Medulla oblongata (tissue), 1 donor: ENCODE measurements at regions not wholly inside any gene's neighbourhood (a gene's known extent, or its start where the extent isn't known, plus 50 kb on each side); places are given as distances from the start of the nearest gene placed in this dataset.
"Not testable (repeated sequence)": the region's sequence is repeated elsewhere in the genome, so short reads cannot be mapped to it uniquely, and the experiment has no call there.

Experiments used
- DNase-seq: peaks from one replicate; pipeline ENCODE4 v3.0.0-alpha.2; 2015; ENCODE audit errors: extremely low spot score

DNA sequence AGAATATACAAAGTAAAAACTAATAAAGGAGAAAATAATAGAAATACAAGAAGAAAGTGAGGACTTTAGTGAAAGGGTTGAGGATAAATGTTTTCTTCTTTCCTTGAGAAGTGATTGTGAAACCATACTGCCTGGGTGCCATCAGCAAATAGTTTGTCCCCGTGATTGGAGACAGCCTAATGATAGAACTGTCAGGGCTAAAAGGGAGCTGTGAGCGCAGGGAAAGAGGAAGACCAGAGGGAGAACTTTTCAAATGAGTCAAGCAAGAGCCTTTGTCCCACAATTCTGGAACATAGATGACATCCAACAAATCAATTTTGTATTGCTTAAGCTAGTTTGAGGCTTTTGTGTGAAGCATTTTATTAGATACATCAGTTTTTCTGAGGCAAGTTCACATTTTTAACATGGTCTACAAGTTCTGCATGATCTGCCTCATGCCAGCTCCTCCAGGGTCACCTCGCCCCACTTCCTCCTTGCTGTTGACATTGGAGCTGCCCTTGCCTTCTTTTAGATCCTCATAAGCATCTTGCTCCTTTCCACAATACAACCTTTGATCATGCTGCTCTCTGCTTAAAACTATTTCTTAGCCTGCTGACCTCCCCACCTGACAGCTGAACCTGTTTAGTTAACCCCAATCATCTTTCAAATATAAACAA, 213.4 kb upstream of the REG3G start:
- DNase-seq: no peak

DNA sequence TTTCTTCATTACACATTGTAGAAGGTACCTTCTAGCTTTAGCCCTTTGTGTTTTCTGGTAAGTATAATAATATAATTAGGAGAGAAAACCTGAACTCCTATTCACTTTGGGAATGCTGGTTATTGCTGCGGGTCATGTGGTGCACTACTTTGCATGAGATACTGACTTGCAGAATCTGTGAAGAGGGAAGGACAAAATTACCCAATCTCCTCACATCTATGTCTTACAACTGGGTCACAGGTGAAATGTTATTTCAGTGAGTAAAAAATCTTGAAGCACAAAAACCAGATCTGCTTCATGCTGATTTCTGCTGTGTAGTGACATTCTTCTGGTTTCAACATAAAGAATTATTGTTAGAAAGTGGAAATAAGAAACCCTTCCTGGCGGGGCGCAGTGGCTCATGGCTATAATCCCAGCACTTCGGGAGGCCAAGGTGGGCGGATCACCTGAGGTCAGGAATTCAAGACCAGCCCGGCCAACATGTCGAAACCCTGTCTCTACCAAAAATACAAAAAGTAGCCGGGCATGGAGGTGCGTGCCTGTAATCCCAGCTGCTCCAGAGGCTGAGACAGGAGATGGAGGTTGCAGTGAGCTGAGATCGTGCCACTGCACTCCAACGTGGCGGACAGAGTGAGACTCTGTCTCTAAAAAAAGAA, 211.0 kb upstream of the REG3G start:
- no peak for DNase-seq

DNA sequence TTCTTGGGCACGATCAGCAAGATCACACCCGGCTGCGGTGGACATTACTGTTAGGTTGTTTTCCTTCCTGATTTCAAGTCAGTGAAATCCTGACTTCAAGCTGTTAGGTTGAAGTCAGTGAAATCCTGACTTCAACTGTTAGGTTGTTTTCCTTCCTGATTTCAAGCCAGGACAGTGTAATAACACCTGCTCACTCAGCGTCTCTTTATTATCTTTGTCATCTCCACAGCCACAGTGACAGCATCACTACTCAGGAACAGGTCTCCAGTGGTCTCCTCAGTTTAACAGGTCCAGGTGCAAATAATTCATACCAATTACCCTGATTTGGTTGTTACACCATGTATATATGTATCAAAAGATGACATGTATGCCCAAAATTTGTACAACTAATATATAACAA, 208.1 kb upstream of the REG3G start:
- no peak for DNase-seq

DNA sequence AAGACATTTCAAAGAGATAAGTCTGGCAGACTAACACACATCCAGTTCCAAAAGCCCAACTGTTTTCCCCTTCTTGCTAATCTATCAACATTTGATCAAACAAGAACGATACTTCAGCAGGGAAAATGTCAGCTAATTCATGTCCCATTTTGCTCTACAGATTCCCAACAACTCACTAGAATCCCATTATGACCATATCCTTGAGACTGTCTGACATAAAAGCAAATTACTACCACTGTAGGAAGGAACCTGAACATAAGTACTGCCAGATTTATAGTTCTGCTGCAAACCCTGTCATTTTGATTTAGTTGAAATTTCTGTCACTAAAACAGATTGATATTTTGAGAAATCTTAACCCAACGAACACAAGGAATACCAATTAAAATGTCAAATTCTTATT, 193.0 kb upstream of the REG3G start:
- no peak for DNase-seq

DNA sequence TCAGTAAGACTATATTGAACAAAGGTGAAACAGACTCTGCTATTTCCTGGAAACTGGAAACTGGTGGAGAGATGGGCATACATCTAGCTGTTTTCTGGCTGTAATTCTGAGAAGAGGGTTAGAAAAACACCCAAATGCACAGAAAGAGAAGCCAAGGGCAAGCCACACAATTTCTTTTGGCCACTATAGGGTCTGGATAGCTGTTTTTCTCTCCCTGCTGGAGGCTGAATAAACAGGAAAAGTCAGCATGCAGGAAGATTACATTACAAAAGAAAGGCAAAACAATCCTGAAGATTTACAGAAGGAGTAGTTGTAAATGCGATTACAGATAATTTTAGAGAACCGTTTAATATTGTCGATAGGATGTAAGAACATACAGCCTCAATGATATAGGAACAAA, 186.2 kb upstream of the REG3G start:
- no peak for DNase-seq

DNA sequence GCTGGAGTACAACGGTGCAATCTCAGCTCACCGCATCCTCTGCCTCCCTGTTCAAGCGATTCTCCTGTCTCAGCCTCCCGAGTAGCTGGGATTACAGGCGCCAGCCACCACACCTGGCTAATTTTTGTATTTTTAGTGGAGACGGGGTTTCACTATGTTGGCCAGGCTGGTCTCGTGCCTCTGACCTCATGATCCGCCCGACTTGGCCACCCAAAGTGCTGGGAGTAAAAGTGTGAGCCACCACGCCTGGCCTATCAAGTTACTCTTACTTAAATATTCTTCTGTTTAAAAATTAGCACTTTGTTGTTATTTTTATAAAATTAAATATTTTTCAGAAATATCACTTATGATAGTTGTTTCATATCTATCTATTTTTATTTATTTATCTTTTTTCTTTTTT, 185.2 kb upstream of the REG3G start:
- not testable (repeated sequence) for DNase-seq

DNA sequence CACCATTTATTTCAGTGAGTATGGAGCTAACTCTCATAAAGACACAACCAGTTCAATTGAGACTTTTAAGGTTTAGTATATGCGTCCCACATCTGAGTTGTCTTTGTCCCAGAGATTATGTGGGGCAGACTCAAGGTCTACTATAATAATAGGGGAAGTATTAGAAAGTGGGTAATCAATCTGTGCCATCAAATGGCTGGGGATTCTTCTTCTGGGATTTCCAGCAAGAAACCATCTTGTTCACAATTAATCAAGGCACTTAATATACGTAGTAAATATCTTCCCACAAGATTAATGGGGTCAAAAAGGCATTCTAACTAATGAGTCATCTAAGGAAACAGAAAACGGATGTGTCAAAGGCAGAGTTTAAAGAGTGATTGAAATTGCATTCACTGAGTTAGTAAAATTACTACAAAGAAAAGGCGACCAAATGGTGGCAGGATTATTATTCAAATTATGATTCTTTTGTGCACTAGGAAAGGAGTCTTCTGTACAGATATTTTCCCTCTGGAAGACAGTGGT, 179.8 kb upstream of the REG3G start:
- DNase-seq: no peak

DNA sequence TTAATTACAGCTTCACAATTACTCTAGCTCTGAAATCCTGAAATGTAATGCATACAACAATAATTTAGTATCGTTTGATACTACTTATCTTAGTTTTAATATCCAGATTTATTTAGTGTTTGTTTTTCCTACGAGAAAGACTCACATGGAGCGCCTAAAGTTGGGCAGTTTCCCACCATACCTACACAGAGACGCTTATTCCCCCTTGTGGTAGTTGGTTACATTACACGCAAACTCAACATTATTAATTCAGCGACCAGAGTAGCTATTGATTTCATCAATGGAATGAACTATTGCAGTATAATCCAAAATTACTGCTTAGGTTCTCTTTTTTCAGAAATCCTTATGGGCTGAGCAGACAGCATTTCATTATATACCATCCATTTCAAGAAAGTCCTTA, 164.0 kb upstream of the REG3G start:
- peak; percentile 30 for DNase-seq

DNA sequence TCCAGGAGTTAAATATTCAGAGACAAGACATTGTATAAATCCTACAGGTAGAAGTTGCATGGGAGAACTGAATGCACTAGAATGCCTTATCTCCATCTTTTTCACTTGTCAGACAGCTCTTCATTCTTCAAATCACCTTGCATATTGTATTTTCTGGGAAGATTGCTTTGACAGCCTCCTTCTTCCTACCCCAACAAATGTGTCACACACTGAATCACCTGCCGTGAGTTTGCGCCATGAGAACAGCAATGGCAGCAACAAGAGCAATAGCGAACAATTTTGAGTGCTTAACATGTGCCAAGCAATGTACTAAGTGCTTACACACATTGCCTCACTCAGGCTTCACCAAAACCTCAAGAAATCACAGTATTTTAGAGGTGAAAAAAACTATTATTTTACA, 161.3 kb upstream of the REG3G start:
- DNase-seq: no peak

DNA sequence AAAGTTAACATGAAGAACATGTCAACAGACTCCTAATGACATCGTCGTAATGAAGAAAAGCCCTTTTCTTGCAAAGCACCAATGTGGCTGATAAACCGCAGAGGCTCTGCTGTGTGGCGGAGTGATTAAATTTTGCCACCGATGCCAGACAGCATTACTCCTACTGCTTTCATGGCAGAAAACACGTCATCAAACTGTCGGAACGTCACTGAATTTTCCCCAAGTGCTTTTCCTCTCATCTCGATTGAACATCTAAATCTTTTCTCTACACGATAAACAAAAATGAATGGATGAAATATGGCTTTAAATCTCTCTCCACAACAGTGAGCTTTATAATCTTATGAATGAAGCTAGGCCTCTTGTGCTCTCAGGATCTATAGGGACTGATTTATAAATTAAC, 159.8 kb upstream of the REG3G start:
- DNase-seq: no peak

DNA sequence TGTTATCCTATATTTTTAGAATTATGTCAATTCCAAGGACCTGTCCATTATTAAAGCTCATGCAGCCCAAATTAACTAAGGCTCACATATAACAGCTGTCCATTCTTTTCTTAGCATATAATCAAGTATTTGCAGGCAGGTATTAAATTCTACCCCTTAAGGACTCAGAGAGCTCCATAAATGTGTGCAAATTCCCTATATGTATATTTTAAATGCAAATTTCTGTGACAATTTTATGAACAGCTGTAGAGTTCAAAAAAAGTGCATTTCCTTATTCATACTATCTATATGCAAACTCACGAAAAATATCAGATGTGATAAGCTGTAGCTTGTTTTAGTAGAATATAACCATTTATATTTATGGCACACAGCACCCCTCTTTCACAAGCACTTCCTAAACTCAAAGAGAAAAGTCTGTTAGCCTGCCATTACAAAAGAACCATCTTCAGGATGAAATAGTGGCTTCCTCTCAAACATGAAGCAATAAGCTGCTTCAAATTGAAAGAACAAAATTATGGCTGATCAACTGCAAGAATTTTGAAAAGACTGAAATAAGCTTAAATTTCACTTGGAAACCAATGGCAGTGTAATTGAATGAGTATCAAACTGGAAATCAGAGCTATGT, 155.0 kb upstream of the REG3G start:
- no peak for DNase-seq

DNA sequence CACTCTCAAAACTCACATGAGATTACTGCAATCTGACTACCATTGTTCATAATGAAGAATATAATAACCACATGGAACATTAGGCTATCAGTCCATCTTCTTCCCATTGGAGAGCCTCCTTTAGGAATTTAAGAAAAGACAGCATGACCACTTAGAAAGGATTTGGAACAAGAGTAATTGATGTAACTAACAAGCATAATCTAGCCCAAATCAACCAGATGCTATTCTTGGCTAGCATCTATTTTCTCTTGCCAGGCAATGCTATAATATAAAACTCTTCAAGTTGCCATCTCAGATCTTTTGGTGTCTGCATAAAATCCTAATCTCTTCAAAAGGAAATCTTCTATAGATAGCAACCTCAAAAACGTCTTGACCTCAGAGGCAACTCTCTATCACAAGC, 152.0 kb upstream of the REG3G start:
- no peak for DNase-seq

DNA sequence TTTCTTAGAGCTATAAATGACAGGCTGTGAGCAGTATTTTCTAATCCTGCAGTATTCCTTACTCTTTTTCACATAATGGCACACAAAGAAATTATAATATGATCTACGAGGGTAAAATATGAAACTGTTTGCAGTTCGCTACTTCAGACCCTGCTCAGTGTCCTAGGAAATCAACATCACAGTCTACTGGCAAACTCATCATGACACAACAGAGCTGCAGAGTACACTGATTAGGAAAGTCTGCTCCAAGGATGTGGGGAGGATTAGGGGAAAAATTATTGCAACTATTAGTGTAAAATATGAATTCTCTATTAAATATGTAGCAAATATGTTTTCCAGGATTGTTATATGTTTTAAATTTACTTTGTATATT, 149.2 kb upstream of the REG3G start:
- DNase-seq: no peak

DNA sequence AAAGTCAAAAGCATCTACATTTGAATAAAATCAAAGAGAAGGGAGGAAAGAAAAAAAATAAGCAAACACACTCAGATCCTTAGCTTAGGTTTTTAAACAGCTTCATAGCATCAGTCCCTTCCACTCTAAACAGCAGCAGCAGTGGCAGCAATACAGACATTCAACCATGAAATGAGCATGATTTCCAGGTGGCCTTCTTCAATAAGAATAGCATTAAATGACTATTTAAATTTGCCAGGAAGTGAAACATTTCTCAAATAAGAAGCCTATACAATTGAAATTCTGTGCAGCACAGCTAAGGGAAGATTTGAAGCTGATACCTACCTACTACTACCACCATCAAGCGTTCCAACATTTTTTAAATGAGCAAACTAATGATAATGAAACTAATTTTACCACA, 138.1 kb upstream of the REG3G start:
- DNase-seq: no peak

DNA sequence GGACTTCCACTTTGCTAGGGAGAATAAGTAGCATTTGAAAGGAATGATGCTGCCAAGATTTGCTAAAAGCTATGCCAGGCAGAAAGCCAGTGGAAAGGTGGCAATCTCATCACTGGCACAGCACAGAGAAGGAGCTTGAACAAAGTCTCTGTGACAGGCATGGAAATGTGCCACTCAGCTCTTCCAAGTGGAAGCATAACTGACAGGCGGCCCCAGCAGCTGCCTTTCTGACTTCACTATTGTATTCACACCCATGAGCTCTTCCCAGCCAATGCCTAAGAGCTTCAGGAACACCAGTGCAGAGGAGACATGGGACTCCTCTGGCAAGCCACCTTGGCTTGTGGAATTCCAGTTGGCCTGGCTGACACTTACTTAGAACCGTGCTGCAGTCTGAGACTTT, 134.6 kb upstream of the REG3G start:
- peak; percentile 7 for DNase-seq

DNA sequence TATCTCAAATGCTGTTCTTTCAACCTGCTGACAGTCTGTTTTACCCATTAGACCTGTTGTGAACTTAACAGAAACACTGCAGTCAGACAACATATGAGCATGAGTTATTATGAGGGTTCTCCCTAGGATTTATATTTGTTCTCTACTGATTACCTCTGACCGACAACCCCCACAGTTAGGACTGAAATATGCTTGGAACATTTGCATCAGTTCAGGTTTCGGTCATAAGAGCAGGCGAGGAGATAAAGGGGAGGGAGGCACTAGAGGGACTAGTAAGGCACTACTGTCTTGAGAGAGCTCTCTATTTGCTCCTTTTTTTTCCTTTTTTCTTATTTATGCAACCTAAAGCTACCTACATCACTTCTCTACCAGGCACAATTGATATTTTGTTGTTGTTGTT, 133.2 kb upstream of the REG3G start:
- no peak for DNase-seq

DNA sequence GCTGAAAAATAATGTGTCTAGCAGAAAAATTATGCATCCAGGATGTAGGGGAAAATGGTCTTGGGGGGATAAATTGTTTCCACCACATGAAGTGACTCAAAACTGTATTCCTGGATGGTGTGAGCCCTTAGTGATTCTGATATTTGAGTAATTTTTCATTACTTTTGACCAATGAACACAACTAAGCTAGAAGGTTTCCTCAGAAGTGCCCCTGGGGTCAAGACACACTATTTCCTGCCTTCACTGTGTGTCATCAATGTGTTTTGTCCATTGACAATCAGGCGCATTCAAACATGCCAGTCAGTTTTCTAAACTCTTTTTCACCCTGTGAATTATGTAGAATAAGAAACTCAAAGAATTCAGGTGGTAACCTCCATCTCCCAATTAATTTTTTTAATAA, 130.5 kb upstream of the REG3G start:
- DNase-seq: no peak

DNA sequence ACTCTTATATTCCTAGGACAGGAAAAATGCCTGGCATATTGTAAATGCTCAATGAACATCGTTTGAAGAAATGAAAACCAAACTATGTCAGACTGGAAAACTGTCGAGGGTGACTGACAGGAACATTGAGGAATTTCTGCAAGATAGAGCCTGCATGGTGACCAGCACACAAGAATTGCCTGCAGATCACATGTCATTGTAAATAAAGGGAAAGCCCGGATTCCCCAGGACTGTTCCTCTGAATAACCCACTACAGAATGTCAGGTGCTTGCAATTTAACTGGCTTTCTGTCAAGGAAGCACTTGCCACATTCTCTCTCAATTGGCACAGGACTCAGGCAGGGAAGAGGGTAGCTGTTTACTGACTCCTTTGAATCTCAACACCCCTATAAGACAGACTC, 129.0 kb upstream of the REG3G start:
- no peak for DNase-seq

DNA sequence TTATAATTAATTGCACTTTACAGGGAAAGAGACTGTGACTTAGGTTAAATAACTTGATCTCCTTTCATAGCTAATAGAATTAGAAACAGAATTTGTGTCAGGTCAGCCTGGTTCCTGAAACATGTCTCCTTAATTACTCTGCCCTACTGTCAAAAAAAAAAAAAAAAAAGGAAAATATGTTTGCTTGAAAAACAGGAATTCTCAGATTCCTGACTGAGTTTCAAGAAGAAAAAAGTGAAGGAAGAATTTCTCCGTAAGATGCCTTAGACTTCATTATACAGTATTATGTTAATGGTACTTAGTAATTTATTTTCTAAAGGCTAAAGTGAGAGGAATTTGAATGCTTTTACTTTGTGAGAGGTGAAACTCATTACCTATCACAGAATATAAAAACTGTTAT, 118.4 kb upstream of the REG3G start:
- DNase-seq: no peak

DNA sequence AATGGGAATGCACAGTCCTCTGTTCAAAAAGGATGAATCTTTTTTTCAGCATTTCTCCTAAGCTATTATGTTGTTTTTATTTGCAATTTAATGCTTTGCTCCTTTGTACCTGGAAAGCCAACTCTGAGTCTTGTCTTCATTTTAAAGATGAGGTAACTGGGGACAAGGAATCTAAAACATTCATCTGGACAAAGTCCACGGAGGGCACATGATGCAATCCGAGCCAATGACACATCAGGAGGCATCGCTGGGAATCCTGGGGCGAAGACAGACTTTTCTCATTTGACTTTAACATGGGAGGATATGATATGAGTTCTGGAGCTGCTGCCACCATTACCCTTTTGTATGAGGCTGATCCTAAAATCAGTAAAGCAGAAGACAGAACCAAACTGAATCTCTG, 116.5 kb upstream of the REG3G start:
- no peak for DNase-seq

DNA sequence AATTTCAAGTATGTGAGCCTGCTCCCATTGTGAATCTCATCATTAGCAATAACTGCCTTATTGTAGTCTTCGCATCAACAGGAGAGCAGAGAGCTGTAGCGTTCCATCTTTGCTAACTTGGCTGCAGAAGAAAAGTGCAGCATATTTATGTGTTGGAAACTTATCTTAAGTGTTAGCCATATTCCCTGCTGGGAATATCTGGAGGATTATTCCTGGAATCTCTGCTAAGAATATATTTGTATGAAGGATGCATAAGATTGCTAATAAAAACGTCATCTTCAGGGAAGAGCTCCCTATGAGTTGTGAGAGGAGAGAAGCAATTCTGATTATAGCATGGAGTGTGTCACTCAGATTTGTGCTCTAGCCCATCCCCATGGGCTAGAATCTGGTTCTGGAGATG, 115.1 kb upstream of the REG3G start:
- DNase-seq: no peak

DNA sequence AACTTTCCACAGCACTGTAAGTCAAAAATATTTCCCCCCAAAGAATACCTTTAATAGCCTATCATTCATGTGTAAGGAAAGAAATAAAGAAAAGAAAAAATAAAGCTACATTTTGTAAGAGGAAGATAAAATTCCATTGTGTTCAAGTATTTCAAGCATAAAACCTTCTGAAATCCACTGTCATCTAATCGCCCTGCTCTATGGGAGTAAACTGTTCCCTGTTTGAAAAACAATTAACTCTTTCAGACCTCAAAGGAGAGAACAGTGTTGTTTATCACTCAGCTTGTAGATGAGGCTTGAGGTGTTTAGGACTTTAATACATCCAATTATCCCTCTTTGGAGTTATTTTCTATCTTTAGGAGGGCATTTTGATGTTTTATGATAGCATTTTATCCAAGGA, 112.2 kb upstream of the REG3G start:
- DNase-seq: no peak

DNA sequence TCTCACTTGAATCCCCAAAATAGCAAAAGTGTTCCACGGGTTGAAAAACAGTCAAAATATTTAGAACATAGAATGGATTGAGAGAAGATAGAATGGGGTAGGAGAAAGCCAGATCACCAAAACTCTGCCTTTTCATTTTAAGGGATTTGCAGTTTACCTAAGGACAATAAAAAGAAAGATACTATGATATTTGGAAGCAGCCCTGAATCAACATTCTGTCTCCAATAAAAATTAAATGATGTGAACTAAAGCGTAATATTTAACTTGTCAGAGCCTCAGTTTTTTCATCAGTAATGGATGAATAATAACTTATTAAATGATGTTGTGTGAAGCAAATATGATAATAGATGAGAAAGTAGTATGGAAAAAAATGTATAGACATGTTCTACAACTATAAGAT, 100.2 kb upstream of the REG3G start:
- DNase-seq: no peak
